Tibial artery (tissue), 4 donors: ENCODE measurements at regions not wholly inside any gene's neighbourhood (a gene's known extent, or its start where the extent isn't known, plus 50 kb on each side); places are given as distances from the start of the nearest gene placed in this dataset.

ENCODE experiments used
- DNase-seq, 2 donors: peaks; one replicate each; pipeline ENCODE4 v3.0.0-alpha.2; 2019
- H3K27ac ChIP-seq, 2 donors: fragments of 200-600 bp; sonication (generic) in 1 of 2; 1 replicate in 1 of 2; 2 replicates in 1 of 2; pipeline ENCODE4 v1.5.1; 2018 to 2019; ENCODE audit warnings: mild to moderate bottlenecking in 1 of 2
- H3K27me3 ChIP-seq, 2 donors: fragments of 200-600 bp; sonication (generic) in 1 of 2; one replicate each; pipeline versions ENCODE4 v1.5.1 to v1.6.0; 2016 to 2019
- H3K36me3 ChIP-seq, 3 donors: fragments of 200-600 bp; sonication (generic) in 2 of 3; one replicate each; pipeline ENCODE4 v1.5.1; 2016 to 2019; ENCODE audit warnings: mild to moderate bottlenecking in 2 of 3
- H3K4me1 ChIP-seq, 4 donors: fragments of 200-600 bp; sonication (generic) in 2 of 4; 1 replicate in 3 of 4; 2 replicates in 1 of 4; pipeline ENCODE4 v1.5.1; 2016 to 2019
- H3K4me3 ChIP-seq, 2 donors: fragments of 200-600 bp; sonication (generic) in 1 of 2; 1 replicate in 1 of 2; 2 replicates in 1 of 2; pipeline ENCODE4 v1.5.1; 2018 to 2019; ENCODE audit warnings: mild to moderate bottlenecking in 2 of 2
- H3K9me3 ChIP-seq, 3 donors: fragments of 200-600 bp; sonication (generic) in 1 of 3; one replicate each; pipeline ENCODE4 v1.5.1; 2016 to 2019
- CTCF ChIP-seq, 2 experiments: fragments of 200-600 bp in 1 of 2; fragments of 450-650 bp in 1 of 2; IDR thresholded peaks; one replicate each; pipeline ENCODE4 v1.5.1; 2017 to 2019; ENCODE audit warnings: antibody characterized with exemption in 2 of 2, mild to moderate bottlenecking in 1 of 2, moderate library complexity in 1 of 2
- intact Hi-C: fragments of 100-400 bp; cut with DNase I; formaldehyde crosslinking; loops from one replicate; pipeline ENCODE4 v1.15.0; 2023; ENCODE audit warnings: low total_unique reads

- no peak for DNase-seq
- Histone ChIP-seq H3K4me3 (no peak overlapping the region), H3K4me1 (peaks cover 0 to 8% (median 5%) of the 10 kb centered on the region in 4 donors), H3K9me3 (no peaks in the 10 kb centered on the region), H3K27ac (no peak overlapping the region), H3K36me3 (no peaks in the 10 kb centered on the region), H3K27me3 (no peaks in the 10 kb centered on the region)
- no peak for TF ChIP-seq CTCF (IDR thresholded peaks at IDR 0.05)
- intact Hi-C loops: no loop called here
These were observed 51.5 kb upstream of the ARID1B start for GRCh38 chr6:156725712-156726111.

- intact Hi-C loops: loop anchor here (5.0 kb wide), 1 partner anchor 51 kb away; no protein-coding TSS in a partner anchor
- Histone ChIP-seq H3K4me1 (peaks cover 0 to 30% (median 22%) of the 10 kb centered on the region in 4 donors), H3K27ac (peak overlapping the region; percentile 87 to 94), H3K36me3 (no peaks in the 10 kb centered on the region), H3K9me3 (no peaks in the 10 kb centered on the region), H3K4me3 (no peak overlapping the region), H3K27me3 (no peaks in the 10 kb centered on the region)
- TF ChIP-seq CTCF (IDR thresholded peaks at IDR 0.05): no peak
- DNase-seq: peak in 1 of 2 donors; percentile 22
These were observed 56.2 kb upstream of the ARID1B start for GRCh38 chr6:156720691-156721685.

GRCh38 chr6:156719720-156720563, 57.2 kb upstream of the ARID1B start:
- Histone ChIP-seq H3K27ac (peak overlapping the region; percentile 87 to 94), H3K4me3 (peak overlapping the region; percentile 40 to 52), H3K36me3 (no peaks in the 10 kb centered on the region), H3K27me3 (no peaks in the 10 kb centered on the region), H3K9me3 (no peaks in the 10 kb centered on the region), H3K4me1 (peaks cover 0 to 30% (median 22%) of the 10 kb centered on the region in 4 donors)
- peak; percentile 97 to 98 for DNase-seq
- intact Hi-C loops: loop anchor here (2.0 to 5.0 kb wide), 2 partner anchors 33 to 52 kb away; no protein-coding TSS in a partner anchor
- TF ChIP-seq CTCF (IDR thresholded peaks at IDR 0.05): no peak

DNA sequence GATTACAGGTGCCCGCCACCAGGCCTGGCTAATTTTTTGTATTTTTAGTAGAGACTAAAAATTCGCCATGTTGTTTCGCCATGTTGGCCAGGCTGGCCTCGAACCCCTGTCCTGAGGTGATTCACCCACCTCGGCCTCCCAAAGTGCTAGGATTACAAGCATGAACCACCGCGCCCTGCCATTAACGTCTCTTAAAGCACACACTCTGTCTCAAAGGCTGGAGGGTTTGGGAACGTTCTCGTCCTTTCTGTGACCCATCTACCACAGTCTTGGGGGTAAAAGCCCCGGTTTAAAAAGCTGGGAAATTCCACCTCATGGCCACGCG, 57.8 kb upstream of the ARID1B start:
- H3K27ac ChIP-seq: peak overlapping the region; percentile 87 to 94
- no peak for TF ChIP-seq CTCF (IDR thresholded peaks at IDR 0.05)
- H3K36me3 ChIP-seq: no peaks in the 10 kb centered on the region
- intact Hi-C loops: loop anchor here (2.0 kb wide), 1 partner anchor 33 kb away; no protein-coding TSS in a partner anchor
- H3K4me3 ChIP-seq: peak overlapping the region; percentile 40 to 52
- no peaks in the 10 kb centered on the region for H3K9me3 ChIP-seq
- H3K4me1 ChIP-seq: peaks cover 0 to 30% (median 22%) of the 10 kb centered on the region in 4 donors
- no peaks in the 10 kb centered on the region for H3K27me3 ChIP-seq
- no peak for DNase-seq

GRCh38 chr6:156718647-156719394, 58.4 kb upstream of the ARID1B start:
- intact Hi-C loops: loop anchor here (2.0 kb wide), 1 partner anchor 32 kb away; no protein-coding TSS in a partner anchor
- no peak overlapping the region for H3K4me3 ChIP-seq
- peak; percentile 80 to 94 for DNase-seq
- no peaks in the 10 kb centered on the region for H3K9me3 ChIP-seq
- H3K4me1 ChIP-seq: peaks cover 0 to 30% (median 22%) of the 10 kb centered on the region in 4 donors
- no peaks in the 10 kb centered on the region for H3K36me3 ChIP-seq
- TF ChIP-seq CTCF (IDR thresholded peaks at IDR 0.05): peak in 1 of 2 experiments; percentile 5
- H3K27me3 ChIP-seq: no peaks in the 10 kb centered on the region
- H3K27ac ChIP-seq: peak overlapping the region; percentile 87 to 94
